Transverse colon (tissue), 4 donors: ENCODE measurements at regions not wholly inside any gene's neighbourhood (a gene's known extent, or its start where the extent isn't known, plus 50 kb on each side); places are given as distances from the start of the nearest gene placed in this dataset.

Experiments
- POLR2AphosphoS5 ChIP-seq, 3 donors: sonication (generic); formaldehyde crosslinking; IDR thresholded peaks; one replicate each; pipeline ENCODE4 v1.6.1; 2016; ENCODE audit warnings: antibody characterized with exemption in 3 of 3
- TF ChIP-seq, protein P1 (sequence below), 5 experiments: fragments of 200-600 bp in 3 of 5; fragments of 450-650 bp in 2 of 5; sonication (generic) in 3 of 5; IDR thresholded peaks; 1 replicate in 2 of 5; 2 replicates in 3 of 5; pipeline ENCODE4 v1.5.1; 2016 to 2017; ENCODE audit warnings: antibody characterized with exemption in 5 of 5, inconsistent platforms in 3 of 5, mild to moderate bottlenecking in 2 of 5, moderate library complexity in 1 of 5

DNA sequence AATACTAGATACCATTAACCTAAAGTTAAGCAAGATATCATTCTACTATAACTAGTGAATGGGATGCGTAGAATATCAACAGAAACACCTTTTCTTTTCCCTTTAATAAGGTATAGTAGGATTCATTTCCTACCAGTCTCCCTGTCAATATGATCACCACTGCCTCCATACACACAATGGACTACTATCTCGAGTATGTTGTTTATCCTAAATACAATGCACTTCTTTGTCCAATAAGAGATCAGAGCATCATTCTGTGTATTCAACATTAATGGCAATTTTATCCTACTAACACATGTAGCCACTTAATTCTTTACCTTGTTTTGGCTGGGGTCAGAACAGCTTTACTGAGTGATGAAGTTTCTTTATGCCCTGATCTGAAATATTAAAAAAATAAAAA, 276.3 kb downstream of the TFEC start:
- TF ChIP-seq, protein P1, sequence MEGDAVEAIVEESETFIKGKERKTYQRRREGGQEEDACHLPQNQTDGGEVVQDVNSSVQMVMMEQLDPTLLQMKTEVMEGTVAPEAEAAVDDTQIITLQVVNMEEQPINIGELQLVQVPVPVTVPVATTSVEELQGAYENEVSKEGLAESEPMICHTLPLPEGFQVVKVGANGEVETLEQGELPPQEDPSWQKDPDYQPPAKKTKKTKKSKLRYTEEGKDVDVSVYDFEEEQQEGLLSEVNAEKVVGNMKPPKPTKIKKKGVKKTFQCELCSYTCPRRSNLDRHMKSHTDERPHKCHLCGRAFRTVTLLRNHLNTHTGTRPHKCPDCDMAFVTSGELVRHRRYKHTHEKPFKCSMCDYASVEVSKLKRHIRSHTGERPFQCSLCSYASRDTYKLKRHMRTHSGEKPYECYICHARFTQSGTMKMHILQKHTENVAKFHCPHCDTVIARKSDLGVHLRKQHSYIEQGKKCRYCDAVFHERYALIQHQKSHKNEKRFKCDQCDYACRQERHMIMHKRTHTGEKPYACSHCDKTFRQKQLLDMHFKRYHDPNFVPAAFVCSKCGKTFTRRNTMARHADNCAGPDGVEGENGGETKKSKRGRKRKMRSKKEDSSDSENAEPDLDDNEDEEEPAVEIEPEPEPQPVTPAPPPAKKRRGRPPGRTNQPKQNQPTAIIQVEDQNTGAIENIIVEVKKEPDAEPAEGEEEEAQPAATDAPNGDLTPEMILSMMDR (IDR thresholded peaks at IDR 0.05), result no peak
- no peak for TF ChIP-seq POLR2AphosphoS5 (IDR thresholded peaks at IDR 0.05)
